Body of pancreas (tissue), 4 donors: ENCODE measurements at regions not wholly inside any gene's neighbourhood (a gene's known extent, or its start where the extent isn't known, plus 50 kb on each side); places are given as distances from the start of the nearest gene placed in this dataset.

Experiments
- ATAC-seq: fragments of 150-250 bp; one replicate; pipeline ENCODE4 v1.9.1; 2016
- DNase-seq, 4 donors: peaks; one replicate each; pipeline ENCODE4 v3.0.0-alpha.2; 2019
- H3K27ac ChIP-seq, 4 donors: fragments of 200-600 bp; sonication (generic); 1 replicate in 3 of 4; 2 replicates in 1 of 4; pipeline versions ENCODE4 v1.5.1 to v1.6.1; 2016 to 2019; ENCODE audit warnings: mild to moderate bottlenecking in 1 of 4, mixed read lengths in 1 of 4, moderate library complexity in 1 of 4
- H3K27me3 ChIP-seq, 2 donors: fragments of 200-600 bp; sonication (generic); one replicate each; pipeline ENCODE4 v1.6.0; 2016; ENCODE audit warnings: mild to moderate bottlenecking in 1 of 2
- H3K36me3 ChIP-seq, 2 donors: fragments of 200-600 bp; sonication (generic); replicated peaks in 1 of 2; 2 replicates each; pipeline ENCODE4 v1.5.1; 2016; ENCODE audit warnings: low read depth in 2 of 2; ENCODE audit not compliant: insufficient read depth in 1 of 2
- H3K4me1 ChIP-seq: fragments of 200-600 bp; sonication (generic); one replicate; pipeline ENCODE4 v1.6.0; 2016
- H3K4me3 ChIP-seq, 2 donors: fragments of 200-600 bp; sonication (generic); 1 replicate in 1 of 2; 2 replicates in 1 of 2; pipeline ENCODE4 v1.5.1; 2016 to 2019
- H3K9me3 ChIP-seq, 3 donors: fragments of 200-600 bp; sonication (generic); 1 replicate in 2 of 3; 2 replicates in 1 of 3; pipeline ENCODE4 v1.5.1; 2016
- POLR2A ChIP-seq, 3 donors: fragments of 450-650 bp; IDR thresholded peaks; one replicate each; pipeline ENCODE4 v1.6.1; 2016; ENCODE audit warnings: antibody characterized with exemption in 3 of 3, mild to moderate bottlenecking in 2 of 3
- WGBS, 2 donors: methylation state at CpG; one replicate each; pipeline ENCODE4 v1.1.5; 2017; 5-methylcytosine and 5-hydroxymethylcytosine counted together
- intact Hi-C: fragments of 100-400 bp; cut with DNase I; formaldehyde crosslinking; loops from one replicate; pipeline ENCODE4 v1.15.1; 2023
- TF ChIP-seq, protein P1 (sequence below), 7 experiments: fragments of 450-650 bp in 4 of 7; fragments of 200-600 bp in 3 of 7; sonication (generic) in 3 of 7; IDR thresholded peaks; one replicate each; pipeline ENCODE4 v1.5.1; 2016 to 2019; ENCODE audit warnings: antibody characterized with exemption in 7 of 7

DNA sequence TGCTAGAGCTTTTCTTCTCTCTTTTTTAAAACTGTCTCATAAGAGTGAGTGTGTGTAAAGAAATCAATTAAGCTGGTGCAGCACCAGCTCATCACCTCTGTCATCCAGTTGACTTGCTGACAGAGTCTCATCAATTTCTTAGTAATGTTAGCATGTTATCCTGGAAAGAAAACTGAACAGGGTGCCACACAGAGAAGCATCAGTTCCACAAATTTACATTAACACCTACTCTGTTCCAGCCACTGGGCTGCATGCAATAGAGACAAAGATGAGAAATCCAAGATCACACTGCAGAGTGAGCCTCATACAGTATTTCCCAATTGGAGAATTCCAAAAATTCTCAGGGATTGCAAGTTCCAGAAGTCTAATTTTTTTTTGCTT lies 207.0 kb upstream of the CITED2 start:
- H3K27ac ChIP-seq: no peak overlapping the region
- peaks cover 28% of the 10 kb centered on the region for H3K4me1 ChIP-seq
- intact Hi-C loops: no loop called here
- TF ChIP-seq, protein P1, sequence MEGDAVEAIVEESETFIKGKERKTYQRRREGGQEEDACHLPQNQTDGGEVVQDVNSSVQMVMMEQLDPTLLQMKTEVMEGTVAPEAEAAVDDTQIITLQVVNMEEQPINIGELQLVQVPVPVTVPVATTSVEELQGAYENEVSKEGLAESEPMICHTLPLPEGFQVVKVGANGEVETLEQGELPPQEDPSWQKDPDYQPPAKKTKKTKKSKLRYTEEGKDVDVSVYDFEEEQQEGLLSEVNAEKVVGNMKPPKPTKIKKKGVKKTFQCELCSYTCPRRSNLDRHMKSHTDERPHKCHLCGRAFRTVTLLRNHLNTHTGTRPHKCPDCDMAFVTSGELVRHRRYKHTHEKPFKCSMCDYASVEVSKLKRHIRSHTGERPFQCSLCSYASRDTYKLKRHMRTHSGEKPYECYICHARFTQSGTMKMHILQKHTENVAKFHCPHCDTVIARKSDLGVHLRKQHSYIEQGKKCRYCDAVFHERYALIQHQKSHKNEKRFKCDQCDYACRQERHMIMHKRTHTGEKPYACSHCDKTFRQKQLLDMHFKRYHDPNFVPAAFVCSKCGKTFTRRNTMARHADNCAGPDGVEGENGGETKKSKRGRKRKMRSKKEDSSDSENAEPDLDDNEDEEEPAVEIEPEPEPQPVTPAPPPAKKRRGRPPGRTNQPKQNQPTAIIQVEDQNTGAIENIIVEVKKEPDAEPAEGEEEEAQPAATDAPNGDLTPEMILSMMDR (IDR thresholded peaks at IDR 0.05): no peak
- TF ChIP-seq POLR2A (IDR thresholded peaks at IDR 0.05): no peak
- ATAC-seq (no peak), DNase-seq (no peak)
- H3K27me3 ChIP-seq: no peaks in the 10 kb centered on the region
- H3K9me3 ChIP-seq: no peaks in the 10 kb centered on the region
- H3K36me3 ChIP-seq: no peaks in the 10 kb centered on the region
- no peak overlapping the region for H3K4me3 ChIP-seq

DNA sequence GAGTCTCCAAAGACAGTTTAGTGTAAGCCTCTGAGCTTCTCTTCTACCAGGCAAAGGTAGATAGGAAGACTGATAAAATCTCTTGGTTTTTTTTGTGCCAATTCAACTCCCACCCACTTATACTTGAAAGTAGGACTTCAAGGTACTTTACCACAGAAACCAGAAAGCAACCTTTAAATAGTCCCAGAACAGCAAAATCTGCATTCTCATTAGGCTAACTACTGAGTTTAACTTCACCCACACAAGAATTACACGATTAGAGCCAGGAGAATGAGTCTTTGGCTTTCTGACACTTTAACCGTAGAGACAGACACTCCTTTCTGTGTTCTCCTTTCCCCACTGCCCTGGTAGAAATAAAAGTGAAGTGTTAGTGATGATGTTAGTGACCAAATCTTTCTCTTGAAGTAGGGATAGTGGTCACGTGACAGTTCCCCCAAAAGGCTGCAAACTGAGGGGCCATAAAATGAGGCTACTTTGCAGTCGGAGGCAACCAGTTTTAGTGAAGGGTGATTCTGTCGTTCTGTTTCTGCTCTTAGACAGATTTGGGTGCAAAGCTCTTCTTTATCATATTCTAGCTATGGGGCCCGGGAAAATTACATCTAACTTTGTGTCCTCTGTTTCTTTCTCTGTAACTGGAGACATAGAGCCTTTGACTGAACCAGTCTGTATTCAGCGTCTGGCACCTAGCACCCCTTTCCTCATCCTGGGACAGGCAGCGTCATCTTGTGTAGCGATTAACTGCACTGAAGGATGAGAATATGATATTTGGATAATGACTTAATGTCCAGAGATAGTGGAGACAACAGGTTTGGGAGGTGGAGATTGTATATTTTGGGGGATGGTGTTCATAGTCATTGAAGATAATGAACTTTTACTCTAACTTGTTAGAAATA lies 206.4 kb upstream of the CITED2 start:
- intact Hi-C loops: no loop called here
- DNase-seq: no peak
- Histone ChIP-seq H3K27ac (no peak overlapping the region), H3K4me1 (peaks cover 22% of the 10 kb centered on the region), H3K4me3 (no peak overlapping the region), H3K36me3 (no peaks in the 10 kb centered on the region), H3K27me3 (no peaks in the 10 kb centered on the region), H3K9me3 (no peaks in the 10 kb centered on the region)
- TF ChIP-seq, protein P1 (IDR thresholded peaks at IDR 0.05): no peak
- no peak for TF ChIP-seq POLR2A (IDR thresholded peaks at IDR 0.05)
- WGBS, 2 donors: 89 to 91% methylated on average over 9 of the region's 9 CpGs
- ATAC-seq: no peak

DNA sequence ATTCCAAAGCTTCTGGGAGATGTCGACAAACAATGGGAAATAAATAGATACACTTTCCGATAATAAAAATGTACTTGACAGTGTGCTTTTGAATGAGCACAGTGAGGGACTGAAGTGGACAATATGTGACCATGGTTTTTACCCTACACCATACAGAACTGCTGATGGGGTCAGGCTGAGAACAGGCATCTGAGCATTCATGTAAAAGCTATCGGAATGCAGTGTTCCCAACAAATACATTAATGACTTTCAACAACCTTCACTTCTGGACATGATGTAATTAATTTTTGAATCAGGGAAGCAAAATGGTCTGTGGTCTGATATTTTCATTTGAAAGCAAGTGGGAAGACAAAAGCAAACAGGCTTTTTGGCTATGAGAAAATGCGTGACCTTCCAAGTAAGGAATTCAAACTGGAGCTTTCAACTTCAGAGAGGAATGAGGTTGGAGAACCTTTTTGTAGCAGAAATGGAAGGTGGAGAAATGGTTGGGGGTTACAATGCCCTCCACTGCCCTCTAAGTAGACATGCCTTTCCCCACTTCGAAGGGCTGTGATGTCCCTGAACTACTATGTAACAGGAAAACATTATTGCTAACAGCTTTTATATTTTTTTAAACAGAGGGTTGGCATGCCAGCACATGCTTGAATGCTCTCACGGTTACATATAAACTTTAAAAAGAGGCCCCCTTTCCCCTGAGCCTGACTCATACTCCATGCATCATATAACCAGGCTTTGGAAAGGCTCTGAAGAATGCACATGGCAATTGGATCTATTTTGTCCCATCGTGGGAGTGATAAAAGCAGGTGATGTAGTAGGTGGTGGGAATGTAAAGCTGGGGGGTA lies 203.5 kb upstream of the CITED2 start:
- DNase-seq (no peak), ATAC-seq (peak; percentile 38)
- Histone ChIP-seq H3K4me3 (no peak overlapping the region), H3K27ac (peak overlapping the region; percentile 33 to 65 (median 46)), H3K9me3 (no peaks in the 10 kb centered on the region), H3K4me1 (peaks cover 22% of the 10 kb centered on the region), H3K36me3 (no peaks in the 10 kb centered on the region), H3K27me3 (no peaks in the 10 kb centered on the region)
- intact Hi-C loops: no loop called here
- TF ChIP-seq POLR2A (IDR thresholded peaks at IDR 0.05): no peak
- TF ChIP-seq, protein P1 (IDR thresholded peaks at IDR 0.05): no peak
- WGBS, 2 donors: 39 to 49% methylated on average over 7 of the region's 7 CpGs

DNA sequence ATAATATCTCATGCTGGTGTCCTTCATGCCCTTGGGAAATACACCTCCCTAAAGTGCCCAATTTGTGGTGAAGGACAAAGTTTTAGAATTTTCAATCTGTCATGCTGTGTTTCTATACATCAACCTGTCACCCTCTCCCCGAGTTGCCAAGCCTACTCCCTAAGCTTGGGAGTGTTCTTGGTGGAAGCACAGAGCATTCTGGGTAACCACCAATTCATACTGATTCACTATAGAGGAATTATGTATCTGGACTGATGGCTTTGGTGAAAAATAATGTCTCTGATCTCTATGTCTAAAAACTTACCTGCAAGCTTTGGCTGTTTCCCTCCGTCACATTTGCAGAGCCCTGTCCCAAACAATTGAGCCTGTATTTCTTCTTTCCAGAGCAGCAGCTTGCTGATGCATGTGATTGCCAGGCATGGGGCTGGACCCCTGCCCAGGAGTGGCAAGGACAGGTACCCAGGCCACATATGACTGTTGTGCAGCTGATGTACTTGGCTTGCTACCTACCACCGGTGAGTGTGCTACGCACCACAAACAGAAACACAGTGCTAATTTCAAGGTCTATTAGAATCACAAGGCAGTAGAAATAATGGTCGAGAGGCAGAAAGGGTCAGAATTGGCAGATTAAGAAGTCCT lies 202.8 kb upstream of the CITED2 start:
- Histone ChIP-seq H3K27me3 (no peaks in the 10 kb centered on the region), H3K9me3 (no peaks in the 10 kb centered on the region), H3K36me3 (no peaks in the 10 kb centered on the region), H3K27ac (peak overlapping the region; percentile 33 to 65 (median 46)), H3K4me3 (no peak overlapping the region), H3K4me1 (peaks cover 22% of the 10 kb centered on the region)
- ATAC-seq (peak; percentile 86), DNase-seq (peak; percentile 71 to 89 (median 83))
- WGBS, 2 donors: 34 to 38% methylated on average over 5 of the region's 5 CpGs
- intact Hi-C loops: no loop called here
- TF ChIP-seq POLR2A (IDR thresholded peaks at IDR 0.05): no peak
- TF ChIP-seq, protein P1 (IDR thresholded peaks at IDR 0.05): no peak
